ENCODE measurements at regions not wholly inside any gene's neighbourhood (a gene's known extent, or its start where the extent isn't known, plus 50 kb on each side); places are given as distances from the start of the nearest gene placed in this dataset.

GRCh38 chr12:89817501-89818226 lies 109.0 kb upstream of the ATP2B1 start:
- TF ChIP-seq POLR2A (IDR thresholded peaks at IDR 0.05), result no peak
- TF ChIP-seq POLR2AphosphoS5 (IDR thresholded peaks at IDR 0.05), result no peak
- TF ChIP-seq, protein P1, sequence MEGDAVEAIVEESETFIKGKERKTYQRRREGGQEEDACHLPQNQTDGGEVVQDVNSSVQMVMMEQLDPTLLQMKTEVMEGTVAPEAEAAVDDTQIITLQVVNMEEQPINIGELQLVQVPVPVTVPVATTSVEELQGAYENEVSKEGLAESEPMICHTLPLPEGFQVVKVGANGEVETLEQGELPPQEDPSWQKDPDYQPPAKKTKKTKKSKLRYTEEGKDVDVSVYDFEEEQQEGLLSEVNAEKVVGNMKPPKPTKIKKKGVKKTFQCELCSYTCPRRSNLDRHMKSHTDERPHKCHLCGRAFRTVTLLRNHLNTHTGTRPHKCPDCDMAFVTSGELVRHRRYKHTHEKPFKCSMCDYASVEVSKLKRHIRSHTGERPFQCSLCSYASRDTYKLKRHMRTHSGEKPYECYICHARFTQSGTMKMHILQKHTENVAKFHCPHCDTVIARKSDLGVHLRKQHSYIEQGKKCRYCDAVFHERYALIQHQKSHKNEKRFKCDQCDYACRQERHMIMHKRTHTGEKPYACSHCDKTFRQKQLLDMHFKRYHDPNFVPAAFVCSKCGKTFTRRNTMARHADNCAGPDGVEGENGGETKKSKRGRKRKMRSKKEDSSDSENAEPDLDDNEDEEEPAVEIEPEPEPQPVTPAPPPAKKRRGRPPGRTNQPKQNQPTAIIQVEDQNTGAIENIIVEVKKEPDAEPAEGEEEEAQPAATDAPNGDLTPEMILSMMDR (IDR thresholded peaks at IDR 0.05), result no peak
- no peak for TF ChIP-seq EP300 (IDR thresholded peaks at IDR 0.05)
- intact Hi-C loops (cut with DNase I), result no loop called here
- H3K4me3 ChIP-seq, result no peak overlapping the region
- no peak for DNase-seq
- no peaks in the 10 kb centered on the region for H3K36me3 ChIP-seq
- no peak overlapping the region for H3K27ac ChIP-seq
- no peaks in the 10 kb centered on the region for H3K4me1 ChIP-seq
- 37 to 44% methylated on average over 2 of the region's 2 CpGs for WGBS, 2 donors
- H3K27me3 ChIP-seq, result no peaks in the 10 kb centered on the region
- H3K9me3 ChIP-seq, result no peaks in the 10 kb centered on the region

GRCh38 chr12:89815225-89815624 lies 106.6 kb upstream of the ATP2B1 start:
- TF ChIP-seq POLR2AphosphoS5 (IDR thresholded peaks at IDR 0.05) (no peak), EP300 (IDR thresholded peaks at IDR 0.05) (no peak), POLR2A (IDR thresholded peaks at IDR 0.05) (no peak)
- TF ChIP-seq, protein P1 (IDR thresholded peaks at IDR 0.05), result no peak
- H3K4me3 ChIP-seq, result no peak overlapping the region
- no peak for DNase-seq
- no peaks in the 10 kb centered on the region for H3K27me3 ChIP-seq
- H3K36me3 ChIP-seq, result no peaks in the 10 kb centered on the region
- no peaks in the 10 kb centered on the region for H3K9me3 ChIP-seq
- intact Hi-C loops (cut with DNase I), result no loop called here
- H3K4me1 ChIP-seq, result no peaks in the 10 kb centered on the region
- 95 to 96% methylated on average over 3 of the region's 3 CpGs for WGBS, 2 donors
- no peak overlapping the region for H3K27ac ChIP-seq

DNA sequence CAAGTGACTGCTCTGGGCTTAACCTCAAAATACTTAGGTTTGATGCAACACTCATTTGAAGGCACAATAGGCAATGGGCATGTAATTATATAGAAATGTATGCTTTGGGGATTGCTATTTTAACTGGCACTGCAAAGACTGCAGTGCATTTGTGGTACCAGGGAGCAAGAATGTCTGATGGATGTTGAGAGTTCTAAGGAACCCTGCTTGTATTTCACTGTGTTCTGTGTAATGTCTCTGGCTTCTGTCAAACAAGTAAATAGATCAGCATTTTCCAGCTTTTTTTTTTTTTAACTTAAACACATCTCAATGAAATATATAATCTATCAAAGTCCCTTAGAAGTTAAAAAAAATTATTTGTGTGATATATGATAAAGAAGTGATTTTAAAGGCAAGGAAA lies 94.8 kb upstream of the ATP2B1 start:
- Histone ChIP-seq H3K9me3 (no peaks in the 10 kb centered on the region), H3K36me3 (no peaks in the 10 kb centered on the region), H3K4me3 (no peak overlapping the region), H3K27me3 (no peaks in the 10 kb centered on the region), H3K4me1 (no peaks in the 10 kb centered on the region), H3K27ac (no peak overlapping the region)
- no peak for DNase-seq
- TF ChIP-seq POLR2AphosphoS5 (IDR thresholded peaks at IDR 0.05), result no peak
- no peak for TF ChIP-seq POLR2A (IDR thresholded peaks at IDR 0.05)
- no peak for TF ChIP-seq EP300 (IDR thresholded peaks at IDR 0.05)
- TF ChIP-seq, protein P1 (IDR thresholded peaks at IDR 0.05), result no peak
- intact Hi-C loops (cut with DNase I), result no loop called here

DNA sequence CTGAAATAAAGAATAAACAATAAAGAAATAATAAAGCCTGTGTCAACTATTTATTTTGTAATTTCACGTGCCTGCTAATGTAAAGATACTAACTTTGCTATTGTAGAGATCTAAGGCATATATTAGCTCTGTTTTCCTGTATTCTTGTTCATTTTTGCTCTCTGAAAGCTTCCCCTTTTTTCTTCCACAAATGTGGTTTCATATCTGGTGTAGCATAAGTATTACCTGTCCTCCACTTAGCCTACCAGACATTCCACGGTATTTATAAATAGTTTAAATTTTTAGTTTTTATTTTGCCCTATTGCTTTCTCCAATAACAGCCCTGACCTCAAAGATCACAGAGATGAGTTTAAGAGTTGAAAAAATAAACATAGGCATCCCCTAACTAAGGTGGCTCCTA lies 92.6 kb upstream of the ATP2B1 start:
- intact Hi-C loops (cut with DNase I), result no loop called here
- no peak for DNase-seq
- H3K27me3 ChIP-seq, result no peaks in the 10 kb centered on the region
- H3K27ac ChIP-seq, result no peak overlapping the region
- H3K9me3 ChIP-seq, result no peaks in the 10 kb centered on the region
- WGBS, 2 donors, result 57 to 83% methylated on average over 2 of the region's 2 CpGs
- no peaks in the 10 kb centered on the region for H3K36me3 ChIP-seq
- TF ChIP-seq POLR2AphosphoS5 (IDR thresholded peaks at IDR 0.05) (no peak), POLR2A (IDR thresholded peaks at IDR 0.05) (no peak), EP300 (IDR thresholded peaks at IDR 0.05) (no peak)
- TF ChIP-seq, protein P1 (IDR thresholded peaks at IDR 0.05), result no peak
- H3K4me1 ChIP-seq, result no peaks in the 10 kb centered on the region
- no peak overlapping the region for H3K4me3 ChIP-seq

DNA sequence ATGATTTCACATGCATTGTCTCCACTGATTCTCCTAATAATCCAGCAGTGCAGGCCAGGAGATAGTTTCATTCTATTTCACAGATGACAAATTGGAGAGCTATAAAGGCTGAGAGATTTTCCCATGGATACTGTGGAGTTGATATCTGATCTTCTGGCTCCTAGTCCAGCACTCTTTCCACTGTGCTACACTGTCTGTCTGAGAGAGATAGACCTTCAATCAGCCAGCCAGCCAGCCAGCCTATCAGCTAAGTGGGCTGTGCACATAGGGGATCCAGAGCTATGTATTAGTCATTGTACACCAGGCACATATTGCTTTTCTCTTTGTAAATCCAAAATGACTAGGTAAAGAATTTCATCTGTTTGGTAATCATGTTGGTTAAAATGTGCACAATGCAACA lies 91.8 kb upstream of the ATP2B1 start:
- Histone ChIP-seq H3K4me1 (no peaks in the 10 kb centered on the region), H3K27ac (no peak overlapping the region), H3K36me3 (no peaks in the 10 kb centered on the region), H3K9me3 (no peaks in the 10 kb centered on the region), H3K4me3 (no peak overlapping the region), H3K27me3 (no peaks in the 10 kb centered on the region)
- no peak for DNase-seq
- TF ChIP-seq, protein P1 (IDR thresholded peaks at IDR 0.05), result no peak
- TF ChIP-seq POLR2AphosphoS5 (IDR thresholded peaks at IDR 0.05), result no peak
- TF ChIP-seq EP300 (IDR thresholded peaks at IDR 0.05), result no peak
- no peak for TF ChIP-seq POLR2A (IDR thresholded peaks at IDR 0.05)
- intact Hi-C loops (cut with DNase I), result no loop called here

All from sigmoid colon (tissue), 6 donors.